ENCODE measurements at regions not wholly inside any gene's neighbourhood (a gene's known extent, or its start where the extent isn't known, plus 50 kb on each side); places are given as distances from the start of the nearest gene placed in this dataset.

DNA sequence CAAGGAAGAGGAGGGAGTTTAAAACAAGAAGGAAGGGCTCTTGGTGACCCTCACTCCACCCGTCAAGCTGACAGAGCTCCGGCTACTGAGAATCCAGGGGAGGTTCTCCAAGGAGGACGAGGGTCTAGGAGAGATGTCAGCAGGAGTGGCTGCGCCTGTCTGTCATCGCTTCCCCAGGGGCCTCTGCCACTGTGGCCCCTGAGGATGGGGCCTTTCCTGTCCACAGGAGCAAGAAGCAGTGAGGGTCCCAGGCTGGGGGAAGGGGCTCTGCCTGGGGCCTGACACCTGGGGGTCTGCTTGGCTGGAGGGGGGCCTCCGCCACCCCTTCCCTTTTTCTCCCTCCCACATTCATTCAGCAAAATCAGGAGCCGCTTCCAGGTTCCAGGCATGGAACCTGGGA, 66.5 kb upstream of the TNRC6C start:
- H3K4me3 Mint-ChIP-seq: no peak overlapping the region
- H3K27ac Mint-ChIP-seq: no peak overlapping the region
- no peaks in the 10 kb centered on the region for H3K9me3 Mint-ChIP-seq
- H3K4me1 Mint-ChIP-seq: peaks cover 24% of the 10 kb centered on the region
- ATAC-seq: no peak
- TF ChIP-seq, protein P1, sequence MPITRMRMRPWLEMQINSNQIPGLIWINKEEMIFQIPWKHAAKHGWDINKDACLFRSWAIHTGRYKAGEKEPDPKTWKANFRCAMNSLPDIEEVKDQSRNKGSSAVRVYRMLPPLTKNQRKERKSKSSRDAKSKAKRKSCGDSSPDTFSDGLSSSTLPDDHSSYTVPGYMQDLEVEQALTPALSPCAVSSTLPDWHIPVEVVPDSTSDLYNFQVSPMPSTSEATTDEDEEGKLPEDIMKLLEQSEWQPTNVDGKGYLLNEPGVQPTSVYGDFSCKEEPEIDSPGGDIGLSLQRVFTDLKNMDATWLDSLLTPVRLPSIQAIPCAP (CRISPR knock-in tag; IDR thresholded peaks at IDR 0.05): no peak
- TF ChIP-seq ZNF281 (CRISPR knock-in tag; IDR thresholded peaks at IDR 0.05) (no peak), ZNF138 (CRISPR knock-in tag; conservative IDR thresholded peaks at IDR 0.05) (no peak), ETV6 (CRISPR knock-in tag; IDR thresholded peaks at IDR 0.05) (no peak), OVOL2 (CRISPR knock-in tag; IDR thresholded peaks at IDR 0.05; ENCODE audit: borderline replicate concordance) (no peak), ZNF671 (CRISPR knock-in tag; IDR thresholded peaks at IDR 0.05) (no peak), SP1 (CRISPR knock-in tag; conservative IDR thresholded peaks at IDR 0.05) (no peak), CBFB (CRISPR knock-in tag; IDR thresholded peaks at IDR 0.05; ENCODE audit: low read depth) (no peak), SMAD3 (CRISPR knock-in tag; IDR thresholded peaks at IDR 0.05; ENCODE audit: borderline replicate concordance) (no peak), ZNF396 (CRISPR knock-in tag; IDR thresholded peaks at IDR 0.05; ENCODE audit: borderline replicate concordance) (no peak), EMX1 (CRISPR knock-in tag; IDR thresholded peaks at IDR 0.05) (no peak), E2F4 (CRISPR knock-in tag; IDR thresholded peaks at IDR 0.05; ENCODE audit: borderline replicate concordance, low read depth) (no peak), JUN (CRISPR knock-in tag; IDR thresholded peaks at IDR 0.05) (no peak), TEAD1 (CRISPR knock-in tag; IDR thresholded peaks at IDR 0.05) (no peak)
- TF ChIP-seq, protein P2, sequence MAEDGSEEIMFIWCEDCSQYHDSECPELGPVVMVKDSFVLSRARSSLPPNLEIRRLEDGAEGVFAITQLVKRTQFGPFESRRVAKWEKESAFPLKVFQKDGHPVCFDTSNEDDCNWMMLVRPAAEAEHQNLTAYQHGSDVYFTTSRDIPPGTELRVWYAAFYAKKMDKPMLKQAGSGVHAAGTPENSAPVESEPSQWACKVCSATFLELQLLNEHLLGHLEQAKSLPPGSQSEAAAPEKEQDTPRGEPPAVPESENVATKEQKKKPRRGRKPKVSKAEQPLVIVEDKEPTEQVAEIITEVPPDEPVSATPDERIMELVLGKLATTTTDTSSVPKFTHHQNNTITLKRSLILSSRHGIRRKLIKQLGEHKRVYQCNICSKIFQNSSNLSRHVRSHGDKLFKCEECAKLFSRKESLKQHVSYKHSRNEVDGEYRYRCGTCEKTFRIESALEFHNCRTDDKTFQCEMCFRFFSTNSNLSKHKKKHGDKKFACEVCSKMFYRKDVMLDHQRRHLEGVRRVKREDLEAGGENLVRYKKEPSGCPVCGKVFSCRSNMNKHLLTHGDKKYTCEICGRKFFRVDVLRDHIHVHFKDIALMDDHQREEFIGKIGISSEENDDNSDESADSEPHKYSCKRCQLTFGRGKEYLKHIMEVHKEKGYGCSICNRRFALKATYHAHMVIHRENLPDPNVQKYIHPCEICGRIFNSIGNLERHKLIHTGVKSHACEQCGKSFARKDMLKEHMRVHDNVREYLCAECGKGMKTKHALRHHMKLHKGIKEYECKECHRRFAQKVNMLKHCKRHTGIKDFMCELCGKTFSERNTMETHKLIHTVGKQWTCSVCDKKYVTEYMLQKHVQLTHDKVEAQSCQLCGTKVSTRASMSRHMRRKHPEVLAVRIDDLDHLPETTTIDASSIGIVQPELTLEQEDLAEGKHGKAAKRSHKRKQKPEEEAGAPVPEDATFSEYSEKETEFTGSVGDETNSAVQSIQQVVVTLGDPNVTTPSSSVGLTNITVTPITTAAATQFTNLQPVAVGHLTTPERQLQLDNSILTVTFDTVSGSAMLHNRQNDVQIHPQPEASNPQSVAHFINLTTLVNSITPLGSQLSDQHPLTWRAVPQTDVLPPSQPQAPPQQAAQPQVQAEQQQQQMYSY (CRISPR knock-in tag; IDR thresholded peaks at IDR 0.05): no peak
- TF ChIP-seq, protein P3, sequence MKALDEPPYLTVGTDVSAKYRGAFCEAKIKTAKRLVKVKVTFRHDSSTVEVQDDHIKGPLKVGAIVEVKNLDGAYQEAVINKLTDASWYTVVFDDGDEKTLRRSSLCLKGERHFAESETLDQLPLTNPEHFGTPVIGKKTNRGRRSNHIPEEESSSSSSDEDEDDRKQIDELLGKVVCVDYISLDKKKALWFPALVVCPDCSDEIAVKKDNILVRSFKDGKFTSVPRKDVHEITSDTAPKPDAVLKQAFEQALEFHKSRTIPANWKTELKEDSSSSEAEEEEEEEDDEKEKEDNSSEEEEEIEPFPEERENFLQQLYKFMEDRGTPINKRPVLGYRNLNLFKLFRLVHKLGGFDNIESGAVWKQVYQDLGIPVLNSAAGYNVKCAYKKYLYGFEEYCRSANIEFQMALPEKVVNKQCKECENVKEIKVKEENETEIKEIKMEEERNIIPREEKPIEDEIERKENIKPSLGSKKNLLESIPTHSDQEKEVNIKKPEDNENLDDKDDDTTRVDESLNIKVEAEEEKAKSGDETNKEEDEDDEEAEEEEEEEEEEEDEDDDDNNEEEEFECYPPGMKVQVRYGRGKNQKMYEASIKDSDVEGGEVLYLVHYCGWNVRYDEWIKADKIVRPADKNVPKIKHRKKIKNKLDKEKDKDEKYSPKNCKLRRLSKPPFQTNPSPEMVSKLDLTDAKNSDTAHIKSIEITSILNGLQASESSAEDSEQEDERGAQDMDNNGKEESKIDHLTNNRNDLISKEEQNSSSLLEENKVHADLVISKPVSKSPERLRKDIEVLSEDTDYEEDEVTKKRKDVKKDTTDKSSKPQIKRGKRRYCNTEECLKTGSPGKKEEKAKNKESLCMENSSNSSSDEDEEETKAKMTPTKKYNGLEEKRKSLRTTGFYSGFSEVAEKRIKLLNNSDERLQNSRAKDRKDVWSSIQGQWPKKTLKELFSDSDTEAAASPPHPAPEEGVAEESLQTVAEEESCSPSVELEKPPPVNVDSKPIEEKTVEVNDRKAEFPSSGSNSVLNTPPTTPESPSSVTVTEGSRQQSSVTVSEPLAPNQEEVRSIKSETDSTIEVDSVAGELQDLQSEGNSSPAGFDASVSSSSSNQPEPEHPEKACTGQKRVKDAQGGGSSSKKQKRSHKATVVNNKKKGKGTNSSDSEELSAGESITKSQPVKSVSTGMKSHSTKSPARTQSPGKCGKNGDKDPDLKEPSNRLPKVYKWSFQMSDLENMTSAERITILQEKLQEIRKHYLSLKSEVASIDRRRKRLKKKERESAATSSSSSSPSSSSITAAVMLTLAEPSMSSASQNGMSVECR (CRISPR knock-in tag; IDR thresholded peaks at IDR 0.05; ENCODE audit: borderline replicate concordance): no peak
- TF ChIP-seq, protein P4, sequence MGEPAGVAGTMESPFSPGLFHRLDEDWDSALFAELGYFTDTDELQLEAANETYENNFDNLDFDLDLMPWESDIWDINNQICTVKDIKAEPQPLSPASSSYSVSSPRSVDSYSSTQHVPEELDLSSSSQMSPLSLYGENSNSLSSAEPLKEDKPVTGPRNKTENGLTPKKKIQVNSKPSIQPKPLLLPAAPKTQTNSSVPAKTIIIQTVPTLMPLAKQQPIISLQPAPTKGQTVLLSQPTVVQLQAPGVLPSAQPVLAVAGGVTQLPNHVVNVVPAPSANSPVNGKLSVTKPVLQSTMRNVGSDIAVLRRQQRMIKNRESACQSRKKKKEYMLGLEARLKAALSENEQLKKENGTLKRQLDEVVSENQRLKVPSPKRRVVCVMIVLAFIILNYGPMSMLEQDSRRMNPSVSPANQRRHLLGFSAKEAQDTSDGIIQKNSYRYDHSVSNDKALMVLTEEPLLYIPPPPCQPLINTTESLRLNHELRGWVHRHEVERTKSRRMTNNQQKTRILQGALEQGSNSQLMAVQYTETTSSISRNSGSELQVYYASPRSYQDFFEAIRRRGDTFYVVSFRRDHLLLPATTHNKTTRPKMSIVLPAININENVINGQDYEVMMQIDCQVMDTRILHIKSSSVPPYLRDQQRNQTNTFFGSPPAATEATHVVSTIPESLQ (CRISPR knock-in tag; IDR thresholded peaks at IDR 0.05): no peak
- TF ChIP-seq, protein P5, sequence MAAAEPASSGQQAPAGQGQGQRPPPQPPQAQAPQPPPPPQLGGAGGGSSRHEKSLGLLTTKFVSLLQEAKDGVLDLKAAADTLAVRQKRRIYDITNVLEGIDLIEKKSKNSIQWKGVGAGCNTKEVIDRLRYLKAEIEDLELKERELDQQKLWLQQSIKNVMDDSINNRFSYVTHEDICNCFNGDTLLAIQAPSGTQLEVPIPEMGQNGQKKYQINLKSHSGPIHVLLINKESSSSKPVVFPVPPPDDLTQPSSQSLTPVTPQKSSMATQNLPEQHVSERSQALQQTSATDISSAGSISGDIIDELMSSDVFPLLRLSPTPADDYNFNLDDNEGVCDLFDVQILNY (CRISPR knock-in tag; IDR thresholded peaks at IDR 0.05): no peak
- TF ChIP-seq, protein P6, sequence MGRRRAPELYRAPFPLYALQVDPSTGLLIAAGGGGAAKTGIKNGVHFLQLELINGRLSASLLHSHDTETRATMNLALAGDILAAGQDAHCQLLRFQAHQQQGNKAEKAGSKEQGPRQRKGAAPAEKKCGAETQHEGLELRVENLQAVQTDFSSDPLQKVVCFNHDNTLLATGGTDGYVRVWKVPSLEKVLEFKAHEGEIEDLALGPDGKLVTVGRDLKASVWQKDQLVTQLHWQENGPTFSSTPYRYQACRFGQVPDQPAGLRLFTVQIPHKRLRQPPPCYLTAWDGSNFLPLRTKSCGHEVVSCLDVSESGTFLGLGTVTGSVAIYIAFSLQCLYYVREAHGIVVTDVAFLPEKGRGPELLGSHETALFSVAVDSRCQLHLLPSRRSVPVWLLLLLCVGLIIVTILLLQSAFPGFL (CRISPR knock-in tag; IDR thresholded peaks at IDR 0.05; ENCODE audit: borderline replicate concordance): no peak
- DNase-seq (ENCODE audit: low spot score): no peak
- H3K27me3 Mint-ChIP-seq (ENCODE audit: low read depth): peaks cover 18% of the 10 kb centered on the region
- POLR2A ChIA-PET: interaction anchor here (0.5 to 1.6 kb wide), 2 partner anchors 66 to 208 kb away, joined by 7 to 11 read pairs; partner anchors contain the start of gene TNRC6C
- H3K36me3 Mint-ChIP-seq: no peaks in the 10 kb centered on the region
- CTCF ChIA-PET: interaction anchor here (0.7 to 2.2 kb wide), 47 partner anchors 8 to 463 kb away, joined by 3 to 41 read pairs (median 5); partner anchors contain the start of gene TNRC6C

All from WTC11 (cell line).